CD4-positive, alpha-beta T cell (primary cell): ENCODE measurements at regions not wholly inside any gene's neighbourhood (a gene's known extent, or its start where the extent isn't known, plus 50 kb on each side); places are given as distances from the start of the nearest gene placed in this dataset.

ENCODE experiments used
- ATAC-seq: fragments of 200-7000 bp; cut with Tn5 transposase; one replicate; pipeline ENCODE4 v1.10.0; 2022; ENCODE audit warnings: mild to moderate bottlenecking; ENCODE audit not compliant: poor library complexity
- CTCF ChIA-PET: fragments of 350-600 bp; sonication (Branson Sonifier 250); formaldehyde crosslinking; loops from one replicate; lab custom pipeline; 2021; ENCODE audit warnings: antibody characterized with exemption, inconsistent platforms; lab: Charles Lee
- POLR2A ChIA-PET: fragments of 350-600 bp; sonication (Branson Sonifier 250); formaldehyde crosslinking; loops from one replicate; lab custom pipeline; 2021; ENCODE audit warnings: antibody characterized with exemption, inconsistent platforms; lab: Charles Lee
- DNase-seq, 14 experiments: peaks; one replicate each; pipeline ENCODE4 v3.0.0-alpha.2; 2013 to 2020; ENCODE audit warnings: mixed read lengths in 2 of 14
- H3K27ac ChIP-seq, 2 donors: one replicate each; pipeline versions ENCODE4 v1.5.1 to v1.7.0; 2013; ENCODE audit warnings: low read length in 2 of 2, low read depth in 1 of 2, mild to moderate bottlenecking in 1 of 2
- H3K27me3 ChIP-seq, 2 experiments: 1 replicate in 1 of 2; 2 replicates in 1 of 2; pipeline versions ENCODE4 v1.6.1 to v1.7.0; 2013; ENCODE audit warnings: low read length in 2 of 2, control low read depth in 1 of 2, mild to moderate bottlenecking in 1 of 2, moderate library complexity in 1 of 2; ENCODE audit not compliant: insufficient read depth in 2 of 2, control insufficient read depth in 1 of 2
- H3K36me3 ChIP-seq: one replicate; pipeline ENCODE4 v1.6.1; 2013; ENCODE audit warnings: low read length, control low read depth; ENCODE audit not compliant: insufficient read depth
- H3K4me1 ChIP-seq: one replicate; pipeline ENCODE4 v1.6.1; 2013; ENCODE audit warnings: low read length, control low read depth; ENCODE audit not compliant: insufficient read depth
- H3K4me3 ChIP-seq: one replicate; pipeline ENCODE4 v1.5.1; 2013; ENCODE audit warnings: mild to moderate bottlenecking, low read length, moderate library complexity
- H3K9me3 ChIP-seq, 2 experiments: 1 replicate in 1 of 2; 2 replicates in 1 of 2; pipeline versions ENCODE4 v1.6.1 to v1.7.0; 2013; ENCODE audit warnings: low read length in 2 of 2, mild to moderate bottlenecking in 2 of 2, control low read depth in 1 of 2, moderate library complexity in 1 of 2; ENCODE audit not compliant: control insufficient read depth in 1 of 2, insufficient read depth in 1 of 2
- H3K27ac Mint-ChIP-seq: one replicate; pipeline ENCODE4 v1.8.0; 2020; ENCODE audit warnings: mixed read lengths
- H3K27me3 Mint-ChIP-seq: one replicate; pipeline ENCODE4 v1.8.0; 2021; ENCODE audit warnings: mixed read lengths
- H3K36me3 Mint-ChIP-seq: one replicate; pipeline ENCODE4 v1.8.0; 2021; ENCODE audit warnings: low read depth, mixed read lengths
- H3K4me1 Mint-ChIP-seq: one replicate; pipeline ENCODE4 v1.8.0; 2021; ENCODE audit warnings: low read depth, mixed read lengths
- H3K4me3 Mint-ChIP-seq: one replicate; pipeline ENCODE4 v1.8.0; 2020; ENCODE audit warnings: mild to moderate bottlenecking, mixed read lengths
- H3K9me3 Mint-ChIP-seq: one replicate; pipeline ENCODE4 v1.8.0; 2020; ENCODE audit warnings: mixed read lengths
- intact Hi-C, 2 experiments: fragments of 100-400 bp; cut with DNase I in 1 of 2; cut with micrococcal nuclease in 1 of 2; formaldehyde crosslinking; loops; one replicate each; pipeline versions ENCODE4 v1.15.1 to v1.9.0; 2023 to 2025; cut with DNase I, micrococcal nuclease
- TF ChIP-seq, protein P1 (sequence below): fragments of 200-600 bp; IDR thresholded peaks from one replicate; pipeline ENCODE4 v1.8.0; 2022; ENCODE audit warnings: antibody characterized with exemption, mild to moderate bottlenecking

- H3K9me3 ChIP-seq: no peaks in the 10 kb centered on the region
- no peaks in the 10 kb centered on the region for H3K36me3 Mint-ChIP-seq
- H3K36me3 ChIP-seq: no peaks in the 10 kb centered on the region
- peaks cover 4% of the 10 kb centered on the region in 2 experiments for H3K27me3 ChIP-seq
- intact Hi-C loops: no loop called here
- H3K27ac ChIP-seq: no peak overlapping the region
- no peak overlapping the region for H3K4me3 Mint-ChIP-seq
- ATAC-seq (no peak), DNase-seq (no peak)
- H3K4me1 ChIP-seq: no peaks in the 10 kb centered on the region
- TF ChIP-seq, protein P1, sequence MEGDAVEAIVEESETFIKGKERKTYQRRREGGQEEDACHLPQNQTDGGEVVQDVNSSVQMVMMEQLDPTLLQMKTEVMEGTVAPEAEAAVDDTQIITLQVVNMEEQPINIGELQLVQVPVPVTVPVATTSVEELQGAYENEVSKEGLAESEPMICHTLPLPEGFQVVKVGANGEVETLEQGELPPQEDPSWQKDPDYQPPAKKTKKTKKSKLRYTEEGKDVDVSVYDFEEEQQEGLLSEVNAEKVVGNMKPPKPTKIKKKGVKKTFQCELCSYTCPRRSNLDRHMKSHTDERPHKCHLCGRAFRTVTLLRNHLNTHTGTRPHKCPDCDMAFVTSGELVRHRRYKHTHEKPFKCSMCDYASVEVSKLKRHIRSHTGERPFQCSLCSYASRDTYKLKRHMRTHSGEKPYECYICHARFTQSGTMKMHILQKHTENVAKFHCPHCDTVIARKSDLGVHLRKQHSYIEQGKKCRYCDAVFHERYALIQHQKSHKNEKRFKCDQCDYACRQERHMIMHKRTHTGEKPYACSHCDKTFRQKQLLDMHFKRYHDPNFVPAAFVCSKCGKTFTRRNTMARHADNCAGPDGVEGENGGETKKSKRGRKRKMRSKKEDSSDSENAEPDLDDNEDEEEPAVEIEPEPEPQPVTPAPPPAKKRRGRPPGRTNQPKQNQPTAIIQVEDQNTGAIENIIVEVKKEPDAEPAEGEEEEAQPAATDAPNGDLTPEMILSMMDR: no peak
- H3K27me3 Mint-ChIP-seq: peaks cover 16% of the 10 kb centered on the region
- ChIA-PET POLR2A (no interaction called here), CTCF (no interaction called here)
- H3K27ac Mint-ChIP-seq: no peak overlapping the region
- H3K4me3 ChIP-seq: no peak overlapping the region
- H3K9me3 Mint-ChIP-seq: peaks cover 16% of the 10 kb centered on the region
- no peaks in the 10 kb centered on the region for H3K4me1 Mint-ChIP-seq
Measured at GRCh38 chr18:22667616-22668422, 250.1 kb upstream of the CTAGE1 start.

- intact Hi-C loops: no loop called here
- H3K27me3 ChIP-seq: peaks cover 4% of the 10 kb centered on the region in 2 experiments
- Mint-ChIP-seq H3K27ac (no peak overlapping the region), H3K36me3 (no peaks in the 10 kb centered on the region), H3K27me3 (peaks cover 16% of the 10 kb centered on the region), H3K4me1 (no peaks in the 10 kb centered on the region), H3K9me3 (peaks cover 12% of the 10 kb centered on the region), H3K4me3 (no peak overlapping the region)
- POLR2A ChIA-PET: no interaction called here
- no peak for ATAC-seq
- no peak for DNase-seq
- no peaks in the 10 kb centered on the region for H3K4me1 ChIP-seq
- no peaks in the 10 kb centered on the region for H3K36me3 ChIP-seq
- CTCF ChIA-PET: no interaction called here
- H3K9me3 ChIP-seq: no peaks in the 10 kb centered on the region
- no peak overlapping the region for H3K27ac ChIP-seq
- H3K4me3 ChIP-seq: no peak overlapping the region
- TF ChIP-seq, protein P1: no peak
Measured at GRCh38 chr18:22668496-22668895, 250.8 kb upstream of the CTAGE1 start.

DNA sequence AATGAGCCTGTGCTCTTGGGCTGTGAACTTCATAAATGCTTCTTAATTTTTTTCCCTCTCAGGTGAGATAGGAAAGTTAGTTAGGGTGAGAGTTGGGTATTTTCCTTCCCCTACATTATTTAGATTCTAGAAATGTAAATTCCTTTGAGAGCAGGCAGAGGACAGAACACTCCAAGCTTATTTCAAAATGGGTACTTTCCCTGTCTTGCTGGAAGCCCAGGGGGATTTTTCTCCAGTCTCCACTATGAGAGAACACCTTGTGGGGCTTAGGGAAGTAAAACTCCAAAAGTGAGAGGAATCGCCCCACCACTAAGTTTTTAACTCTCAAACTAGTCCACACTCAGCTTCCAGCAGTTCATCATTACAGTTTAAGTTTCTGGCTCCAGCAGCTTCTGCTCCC, 253.2 kb upstream of the CTAGE1 start:
- CTCF ChIA-PET: no interaction called here
- no peak overlapping the region for H3K27ac Mint-ChIP-seq
- POLR2A ChIA-PET: no interaction called here
- no peak for ATAC-seq
- no peaks in the 10 kb centered on the region for H3K9me3 ChIP-seq
- no peaks in the 10 kb centered on the region for H3K4me1 Mint-ChIP-seq
- intact Hi-C loops: no loop called here
- H3K27me3 Mint-ChIP-seq: peaks cover 30% of the 10 kb centered on the region
- TF ChIP-seq, protein P1: no peak
- no peak for DNase-seq
- no peaks in the 10 kb centered on the region for H3K36me3 ChIP-seq
- H3K27me3 ChIP-seq: peaks cover 4% of the 10 kb centered on the region in 2 experiments
- H3K4me3 ChIP-seq: no peak overlapping the region
- H3K36me3 Mint-ChIP-seq: no peaks in the 10 kb centered on the region
- H3K27ac ChIP-seq: no peak overlapping the region
- H3K9me3 Mint-ChIP-seq: peaks cover 7% of the 10 kb centered on the region
- no peak overlapping the region for H3K4me3 Mint-ChIP-seq
- no peaks in the 10 kb centered on the region for H3K4me1 ChIP-seq
